Mucosa of descending colon (tissue), 3 donors: ENCODE measurements at regions not wholly inside any gene's neighbourhood (a gene's known extent, or its start where the extent isn't known, plus 50 kb on each side); places are given as distances from the start of the nearest gene placed in this dataset.

Experiments
- ATAC-seq: fragments of 200-7000 bp; cut with Tn5 transposase; one replicate; pipeline ENCODE4 v1.9.1; 2020; ENCODE audit warnings: mild to moderate bottlenecking, moderate library complexity
- DNase-seq, 3 donors: peaks; one replicate each; pipeline ENCODE4 v3.0.0-alpha.2; 2020
- H3K36me3 ChIP-seq: fragments of 200-600 bp; one replicate; pipeline ENCODE4 v1.8.0; 2021; ENCODE audit warnings: low read depth, mild to moderate bottlenecking
- H3K4me1 ChIP-seq: fragments of 200-600 bp; one replicate; pipeline ENCODE4 v1.8.0; 2021; ENCODE audit warnings: low read depth, mild to moderate bottlenecking
- H3K4me3 ChIP-seq: fragments of 200-600 bp; one replicate; pipeline ENCODE4 v1.8.0; 2021; ENCODE audit warnings: mild to moderate bottlenecking
- H3K9me3 ChIP-seq: fragments of 200-600 bp; one replicate; pipeline ENCODE4 v1.8.0; 2021; ENCODE audit warnings: mild to moderate bottlenecking
- intact Hi-C, 2 donors: fragments of 100-400 bp; cut with DNase I in 1 of 2; cut with micrococcal nuclease in 1 of 2; formaldehyde crosslinking; loops; one replicate each; pipeline versions ENCODE4 v1.11.0 to v1.11.1; 2022; cut with DNase I, micrococcal nuclease
- TF ChIP-seq, protein P1 (sequence below): fragments of 200-600 bp; IDR thresholded peaks from one replicate; pipeline ENCODE4 v1.8.0; 2022; ENCODE audit warnings: antibody characterized with exemption, mild to moderate bottlenecking
- donor health status: DM: no; HTN: no; CAD: no; lungs with moderate emphysema.
- donor health status: DM: no; HTN: no; CAD: no.
- donor health status: DM: no; HTN: yes; CAD: no.

GRCh38 chr3:147895509-147895908 is 486.3 kb downstream of the ZIC1 start:
- intact Hi-C loops = no loop called here
- Histone ChIP-seq H3K9me3 (no peaks in the 10 kb centered on the region), H3K36me3 (no peaks in the 10 kb centered on the region), H3K4me1 (no peaks in the 10 kb centered on the region), H3K4me3 (no peak overlapping the region)
- ATAC-seq (no peak), DNase-seq (no peak)
- TF ChIP-seq, protein P1, sequence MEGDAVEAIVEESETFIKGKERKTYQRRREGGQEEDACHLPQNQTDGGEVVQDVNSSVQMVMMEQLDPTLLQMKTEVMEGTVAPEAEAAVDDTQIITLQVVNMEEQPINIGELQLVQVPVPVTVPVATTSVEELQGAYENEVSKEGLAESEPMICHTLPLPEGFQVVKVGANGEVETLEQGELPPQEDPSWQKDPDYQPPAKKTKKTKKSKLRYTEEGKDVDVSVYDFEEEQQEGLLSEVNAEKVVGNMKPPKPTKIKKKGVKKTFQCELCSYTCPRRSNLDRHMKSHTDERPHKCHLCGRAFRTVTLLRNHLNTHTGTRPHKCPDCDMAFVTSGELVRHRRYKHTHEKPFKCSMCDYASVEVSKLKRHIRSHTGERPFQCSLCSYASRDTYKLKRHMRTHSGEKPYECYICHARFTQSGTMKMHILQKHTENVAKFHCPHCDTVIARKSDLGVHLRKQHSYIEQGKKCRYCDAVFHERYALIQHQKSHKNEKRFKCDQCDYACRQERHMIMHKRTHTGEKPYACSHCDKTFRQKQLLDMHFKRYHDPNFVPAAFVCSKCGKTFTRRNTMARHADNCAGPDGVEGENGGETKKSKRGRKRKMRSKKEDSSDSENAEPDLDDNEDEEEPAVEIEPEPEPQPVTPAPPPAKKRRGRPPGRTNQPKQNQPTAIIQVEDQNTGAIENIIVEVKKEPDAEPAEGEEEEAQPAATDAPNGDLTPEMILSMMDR = no peak

DNA sequence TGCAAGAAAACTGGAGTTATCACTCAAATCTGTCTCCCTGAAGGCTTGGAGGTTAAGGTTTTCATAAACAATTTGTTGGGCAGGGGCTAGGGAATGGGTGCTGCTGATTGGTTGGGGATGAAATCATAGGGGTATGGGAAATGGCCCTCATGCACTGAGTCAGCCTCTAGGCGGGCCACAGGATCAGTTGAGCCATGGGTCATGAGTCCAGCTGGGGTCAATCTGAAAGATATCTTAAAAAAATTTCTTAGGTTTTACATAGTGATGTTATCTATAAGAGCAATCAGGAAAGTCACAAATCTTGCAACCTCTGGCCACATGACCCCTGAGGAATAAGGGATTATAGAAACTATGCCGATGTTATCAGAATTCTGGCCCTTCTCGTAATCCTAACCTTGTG is 491.7 kb downstream of the ZIC1 start:
- DNase-seq = no peak
- H3K4me1 ChIP-seq = no peaks in the 10 kb centered on the region
- ATAC-seq = peak; percentile 48
- peaks cover 3% of the 10 kb centered on the region for H3K9me3 ChIP-seq
- no peaks in the 10 kb centered on the region for H3K36me3 ChIP-seq
- TF ChIP-seq, protein P1 = no peak
- intact Hi-C loops = no loop called here
- H3K4me3 ChIP-seq = no peak overlapping the region

DNA sequence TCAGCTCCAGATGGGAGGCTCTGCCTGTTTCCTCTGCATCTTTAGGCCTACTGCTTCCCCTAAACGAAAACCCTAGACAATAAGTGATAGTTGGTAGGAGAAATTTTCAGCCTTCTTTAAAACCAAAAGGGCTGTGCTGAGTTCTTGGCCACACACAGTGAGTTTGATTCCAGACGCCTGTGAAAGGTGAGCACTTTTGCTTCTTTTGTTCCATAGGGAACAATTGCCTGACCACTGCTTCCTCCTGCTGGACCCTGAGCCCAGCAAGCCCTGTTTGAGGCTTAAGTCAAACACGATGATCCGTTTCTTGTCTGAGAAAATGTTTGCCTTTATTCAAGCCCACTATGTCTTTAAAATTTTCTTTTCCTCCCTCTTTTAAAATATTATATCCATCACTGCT is 493.9 kb downstream of the ZIC1 start:
- H3K4me3 ChIP-seq = no peak overlapping the region
- ATAC-seq = no peak

GRCh38 chr3:147904421-147904820 is 495.3 kb downstream of the ZIC1 start:
- no peak for ATAC-seq
- intact Hi-C loops = no loop called here
- H3K4me1 ChIP-seq = no peaks in the 10 kb centered on the region
- peaks cover 3% of the 10 kb centered on the region for H3K9me3 ChIP-seq
- no peak overlapping the region for H3K4me3 ChIP-seq
- no peaks in the 10 kb centered on the region for H3K36me3 ChIP-seq
- TF ChIP-seq, protein P1 = no peak
- DNase-seq = no peak

More for the DNA sequence above, 493.9 kb downstream of the ZIC1 start:
- TF ChIP-seq, protein P1 = no peak
- Histone ChIP-seq H3K4me1 (no peaks in the 10 kb centered on the region), H3K9me3 (peaks cover 3% of the 10 kb centered on the region), H3K36me3 (no peaks in the 10 kb centered on the region)
- intact Hi-C loops = no loop called here
- no peak for DNase-seq

- no peaks in the 10 kb centered on the region for H3K4me1 ChIP-seq
- TF ChIP-seq, protein P1 = no peak
- H3K9me3 ChIP-seq = no peaks in the 10 kb centered on the region
- intact Hi-C loops = no loop called here
- no peak overlapping the region for H3K4me3 ChIP-seq
- DNase-seq (no peak), ATAC-seq (no peak)
- no peaks in the 10 kb centered on the region for H3K36me3 ChIP-seq
These were observed 497.1 kb downstream of the ZIC1 start for GRCh38 chr3:147906285-147906684.

GRCh38 chr3:147914532-147914931 is 505.4 kb downstream of the ZIC1 start:
- H3K4me3 ChIP-seq = no peak overlapping the region
- TF ChIP-seq, protein P1 = no peak
- no peaks in the 10 kb centered on the region for H3K4me1 ChIP-seq
- no peaks in the 10 kb centered on the region for H3K36me3 ChIP-seq
- intact Hi-C loops = no loop called here
- no peaks in the 10 kb centered on the region for H3K9me3 ChIP-seq
- DNase-seq = no peak
- no peak for ATAC-seq
